Liver (tissue), 3 donors: ENCODE measurements at regions not wholly inside any gene's neighbourhood (a gene's known extent, or its start where the extent isn't known, plus 50 kb on each side); places are given as distances from the start of the nearest gene placed in this dataset.

Experiments
- CTCF ChIP-seq: fragments of 150-350 bp; IDR thresholded peaks from 2 replicates; pipeline ENCODE4 v1.5.1; 2017; ENCODE audit warnings: improper control_type of control experiment, low read depth, low read length; ENCODE audit not compliant: missing input control
- FOXA2 ChIP-seq: IDR thresholded peaks from 2 replicates; pipeline ENCODE4 v1.6.1; 2016; ENCODE audit warnings: antibody characterized with exemption
- GABPA ChIP-seq, 2 donors: IDR thresholded peaks in 1 of 2; conservative IDR thresholded peaks in 1 of 2; 2 replicates each; pipeline ENCODE4 v1.6.1; 2016; ENCODE audit warnings: antibody characterized with exemption in 2 of 2, mild to moderate bottlenecking in 1 of 2, moderate library complexity in 1 of 2
- HNF4G ChIP-seq: IDR thresholded peaks from 2 replicates; pipeline ENCODE4 v1.6.1; 2016; ENCODE audit warnings: antibody characterized with exemption
- REST ChIP-seq: IDR thresholded peaks from 2 replicates; pipeline ENCODE4 v1.6.1; 2016; ENCODE audit warnings: antibody characterized with exemption, mild to moderate bottlenecking
- RXRA ChIP-seq, 2 donors: IDR thresholded peaks; 2 replicates each; pipeline ENCODE4 v1.6.1; 2017 to 2018; ENCODE audit warnings: antibody characterized with exemption in 2 of 2, mild to moderate bottlenecking in 1 of 2
- YY1 ChIP-seq: IDR thresholded peaks from 2 replicates; pipeline ENCODE4 v1.6.1; 2016; ENCODE audit warnings: antibody characterized with exemption, mild to moderate bottlenecking
- TF ChIP-seq, protein P1 (sequence below): IDR thresholded peaks from 2 replicates; pipeline ENCODE4 v1.6.1; 2016; ENCODE audit warnings: antibody characterized with exemption
- donor health status: healthy.
- donor health status: healthy.

- TF ChIP-seq GABPA (IDR thresholded peaks at IDR 0.05 in 1 of 2, conservative IDR thresholded peaks at IDR 0.05 in 1 of 2) (no peak), RXRA (IDR thresholded peaks at IDR 0.05) (no peak), CTCF (no peak), YY1 (no peak), FOXA2 (no peak), HNF4G (no peak), REST (no peak)
- TF ChIP-seq, protein P1, sequence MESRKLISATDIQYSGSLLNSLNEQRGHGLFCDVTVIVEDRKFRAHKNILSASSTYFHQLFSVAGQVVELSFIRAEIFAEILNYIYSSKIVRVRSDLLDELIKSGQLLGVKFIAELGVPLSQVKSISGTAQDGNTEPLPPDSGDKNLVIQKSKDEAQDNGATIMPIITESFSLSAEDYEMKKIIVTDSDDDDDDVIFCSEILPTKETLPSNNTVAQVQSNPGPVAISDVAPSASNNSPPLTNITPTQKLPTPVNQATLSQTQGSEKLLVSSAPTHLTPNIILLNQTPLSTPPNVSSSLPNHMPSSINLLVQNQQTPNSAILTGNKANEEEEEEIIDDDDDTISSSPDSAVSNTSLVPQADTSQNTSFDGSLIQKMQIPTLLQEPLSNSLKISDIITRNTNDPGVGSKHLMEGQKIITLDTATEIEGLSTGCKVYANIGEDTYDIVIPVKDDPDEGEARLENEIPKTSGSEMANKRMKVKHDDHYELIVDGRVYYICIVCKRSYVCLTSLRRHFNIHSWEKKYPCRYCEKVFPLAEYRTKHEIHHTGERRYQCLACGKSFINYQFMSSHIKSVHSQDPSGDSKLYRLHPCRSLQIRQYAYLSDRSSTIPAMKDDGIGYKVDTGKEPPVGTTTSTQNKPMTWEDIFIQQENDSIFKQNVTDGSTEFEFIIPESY, result no peak
Measured at GRCh38 chr5:56588131-56588487, 227.2 kb upstream of the MAP3K1 start.
